ENCODE measurements at regions not wholly inside any gene's neighbourhood (a gene's known extent, or its start where the extent isn't known, plus 50 kb on each side); places are given as distances from the start of the nearest gene placed in this dataset.

DNA sequence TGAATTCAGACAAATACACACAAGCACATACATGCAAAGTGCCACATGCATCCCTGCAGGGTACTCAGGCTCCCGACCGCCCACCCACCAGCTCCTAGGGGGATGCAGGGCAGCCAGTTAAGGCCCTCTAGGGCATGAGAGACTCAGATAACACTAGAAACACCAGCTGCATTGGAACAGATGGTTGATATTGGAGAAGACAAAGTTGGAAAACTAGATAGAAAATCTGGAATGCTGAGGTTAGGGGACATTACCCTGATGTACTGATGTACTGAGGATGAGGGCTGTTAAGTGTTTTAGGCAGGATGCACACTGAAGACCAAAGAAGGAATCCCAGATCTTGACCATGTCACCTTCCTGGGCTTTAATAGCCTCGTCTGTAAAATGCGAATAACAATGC is 134.6 kb upstream of the ECI2 start:
- Histone ChIP-seq H3K27me3 (ENCODE audit: insufficient read depth, low read length) (peaks cover 2% of the 10 kb centered on the region), H4K20me1 (ENCODE audit: insufficient read depth, low read length) (no peaks in the 10 kb centered on the region), H3K4me2 (ENCODE audit: insufficient read depth, low read length) (no peak overlapping the region), H3K9me3 (ENCODE audit: low read depth, low read length) (no peaks in the 10 kb centered on the region), H3K27ac (ENCODE audit: low read depth, low read length) (no peak overlapping the region), H3K4me1 (ENCODE audit: insufficient read depth, low read length) (no peaks in the 10 kb centered on the region), H3K4me3 (ENCODE audit: insufficient read depth, low read length) (no peak overlapping the region), H3K79me2 (ENCODE audit: insufficient read depth, low read length) (no peaks in the 10 kb centered on the region), H2AFZ (ENCODE audit: low read length) (no peak overlapping the region), H3K36me3 (ENCODE audit: insufficient read depth, low read length) (no peaks in the 10 kb centered on the region)
- DNase-seq (ENCODE audit: insufficient read length, low spot score, missing footprints) = no peak
- TF ChIP-seq, protein P1, sequence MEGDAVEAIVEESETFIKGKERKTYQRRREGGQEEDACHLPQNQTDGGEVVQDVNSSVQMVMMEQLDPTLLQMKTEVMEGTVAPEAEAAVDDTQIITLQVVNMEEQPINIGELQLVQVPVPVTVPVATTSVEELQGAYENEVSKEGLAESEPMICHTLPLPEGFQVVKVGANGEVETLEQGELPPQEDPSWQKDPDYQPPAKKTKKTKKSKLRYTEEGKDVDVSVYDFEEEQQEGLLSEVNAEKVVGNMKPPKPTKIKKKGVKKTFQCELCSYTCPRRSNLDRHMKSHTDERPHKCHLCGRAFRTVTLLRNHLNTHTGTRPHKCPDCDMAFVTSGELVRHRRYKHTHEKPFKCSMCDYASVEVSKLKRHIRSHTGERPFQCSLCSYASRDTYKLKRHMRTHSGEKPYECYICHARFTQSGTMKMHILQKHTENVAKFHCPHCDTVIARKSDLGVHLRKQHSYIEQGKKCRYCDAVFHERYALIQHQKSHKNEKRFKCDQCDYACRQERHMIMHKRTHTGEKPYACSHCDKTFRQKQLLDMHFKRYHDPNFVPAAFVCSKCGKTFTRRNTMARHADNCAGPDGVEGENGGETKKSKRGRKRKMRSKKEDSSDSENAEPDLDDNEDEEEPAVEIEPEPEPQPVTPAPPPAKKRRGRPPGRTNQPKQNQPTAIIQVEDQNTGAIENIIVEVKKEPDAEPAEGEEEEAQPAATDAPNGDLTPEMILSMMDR (IDR thresholded peaks at IDR 0.05; ENCODE audit: extremely low read depth, low read depth, low read length) = no peak

DNA sequence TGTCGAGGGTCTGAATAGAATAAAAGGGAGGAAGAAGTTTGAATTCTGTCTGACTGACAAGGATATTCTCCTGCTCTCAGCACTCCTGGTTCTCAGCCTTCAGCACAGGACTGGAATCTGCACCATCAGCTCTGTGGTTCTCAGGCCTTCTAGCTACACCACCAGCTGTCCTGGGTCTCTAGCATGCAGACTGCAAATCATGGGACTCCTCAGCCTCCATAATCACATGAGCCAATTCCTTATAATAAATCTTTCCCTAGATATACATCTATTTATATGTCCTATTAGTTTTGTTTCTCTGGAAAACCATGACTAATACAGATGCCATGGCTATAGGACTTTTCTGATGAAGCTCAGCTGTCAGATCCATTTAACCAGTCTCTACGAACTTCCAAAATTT is 132.8 kb upstream of the ECI2 start:
- Histone ChIP-seq H3K27me3 (ENCODE audit: insufficient read depth, low read length) (peaks cover 2% of the 10 kb centered on the region), H4K20me1 (ENCODE audit: insufficient read depth, low read length) (no peaks in the 10 kb centered on the region), H3K79me2 (ENCODE audit: insufficient read depth, low read length) (no peaks in the 10 kb centered on the region), H3K4me3 (ENCODE audit: insufficient read depth, low read length) (no peak overlapping the region), H3K27ac (ENCODE audit: low read depth, low read length) (no peak overlapping the region), H3K4me1 (ENCODE audit: insufficient read depth, low read length) (no peaks in the 10 kb centered on the region), H2AFZ (ENCODE audit: low read length) (no peak overlapping the region), H3K36me3 (ENCODE audit: insufficient read depth, low read length) (no peaks in the 10 kb centered on the region), H3K9me3 (ENCODE audit: low read depth, low read length) (no peaks in the 10 kb centered on the region), H3K4me2 (ENCODE audit: insufficient read depth, low read length) (no peak overlapping the region)
- TF ChIP-seq, protein P1 (IDR thresholded peaks at IDR 0.05; ENCODE audit: extremely low read depth, low read depth, low read length) = no peak
- no peak for DNase-seq (ENCODE audit: insufficient read length, low spot score, missing footprints)

GRCh38 chr6:4265740-4266139 is 130.4 kb upstream of the ECI2 start:
- Histone ChIP-seq H3K27ac (ENCODE audit: low read depth, low read length) (no peak overlapping the region), H3K36me3 (ENCODE audit: insufficient read depth, low read length) (no peaks in the 10 kb centered on the region), H3K4me3 (ENCODE audit: insufficient read depth, low read length) (no peak overlapping the region), H3K4me1 (ENCODE audit: insufficient read depth, low read length) (no peaks in the 10 kb centered on the region), H2AFZ (ENCODE audit: low read length) (no peak overlapping the region), H3K79me2 (ENCODE audit: insufficient read depth, low read length) (no peaks in the 10 kb centered on the region), H3K4me2 (ENCODE audit: insufficient read depth, low read length) (no peak overlapping the region), H3K9me3 (ENCODE audit: low read depth, low read length) (no peaks in the 10 kb centered on the region), H3K27me3 (ENCODE audit: insufficient read depth, low read length) (peaks cover 2% of the 10 kb centered on the region), H4K20me1 (ENCODE audit: insufficient read depth, low read length) (no peaks in the 10 kb centered on the region)
- TF ChIP-seq, protein P1 (IDR thresholded peaks at IDR 0.05; ENCODE audit: extremely low read depth, low read depth, low read length) = no peak
- DNase-seq (ENCODE audit: insufficient read length, low spot score, missing footprints) = no peak

GRCh38 chr6:4264601-4265000 is 129.2 kb upstream of the ECI2 start:
- H3K36me3 ChIP-seq (ENCODE audit: insufficient read depth, low read length) = no peaks in the 10 kb centered on the region
- DNase-seq (ENCODE audit: insufficient read length, low spot score, missing footprints) = no peak

More at GRCh38 chr6:4264601-4265000, 129.2 kb upstream of the ECI2 start:
- Histone ChIP-seq H3K27ac (ENCODE audit: low read depth, low read length) (no peak overlapping the region), H3K4me3 (ENCODE audit: insufficient read depth, low read length) (no peak overlapping the region), H3K4me1 (ENCODE audit: insufficient read depth, low read length) (no peaks in the 10 kb centered on the region), H2AFZ (ENCODE audit: low read length) (no peak overlapping the region), H3K27me3 (ENCODE audit: insufficient read depth, low read length) (peaks cover 2% of the 10 kb centered on the region), H3K9me3 (ENCODE audit: low read depth, low read length) (no peaks in the 10 kb centered on the region), H3K4me2 (ENCODE audit: insufficient read depth, low read length) (no peak overlapping the region), H4K20me1 (ENCODE audit: insufficient read depth, low read length) (no peaks in the 10 kb centered on the region), H3K79me2 (ENCODE audit: insufficient read depth, low read length) (no peaks in the 10 kb centered on the region)
- TF ChIP-seq, protein P1 (IDR thresholded peaks at IDR 0.05; ENCODE audit: extremely low read depth, low read depth, low read length) = no peak
